ENCODE measurements at regions not wholly inside any gene's neighbourhood (a gene's known extent, or its start where the extent isn't known, plus 50 kb on each side); places are given as distances from the start of the nearest gene placed in this dataset.

DNA sequence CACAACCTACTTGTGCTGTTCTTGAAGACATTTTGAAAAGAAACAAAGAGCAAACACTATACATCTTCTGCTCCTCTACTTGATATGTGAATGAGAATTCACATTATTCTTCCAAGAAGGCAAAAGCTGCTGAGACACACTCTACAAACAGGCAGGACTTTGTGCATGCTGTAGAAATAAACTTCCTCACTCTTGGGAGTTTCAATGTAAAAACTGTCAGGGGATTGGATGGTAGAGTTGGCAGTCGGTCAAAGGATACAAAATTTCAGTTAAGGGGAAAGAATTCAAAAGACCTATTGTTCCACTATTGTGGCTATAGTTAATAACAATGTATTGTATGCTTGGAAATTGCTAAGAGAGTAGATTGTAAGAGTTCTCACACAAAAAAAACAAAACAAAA is 196.3 kb downstream of the MC4R start:
- Histone ChIP-seq H3K27me3 (replicated peaks; ENCODE audit: control insufficient read depth, insufficient read depth, low read length) (no peaks in the 10 kb centered on the region), H3K36me3 (ENCODE audit: control insufficient read depth, insufficient read depth, low read length) (no peaks in the 10 kb centered on the region), H3K4me3 (replicated peaks; ENCODE audit: low read depth, low read length) (no peak overlapping the region)
- TF ChIP-seq, protein P1, sequence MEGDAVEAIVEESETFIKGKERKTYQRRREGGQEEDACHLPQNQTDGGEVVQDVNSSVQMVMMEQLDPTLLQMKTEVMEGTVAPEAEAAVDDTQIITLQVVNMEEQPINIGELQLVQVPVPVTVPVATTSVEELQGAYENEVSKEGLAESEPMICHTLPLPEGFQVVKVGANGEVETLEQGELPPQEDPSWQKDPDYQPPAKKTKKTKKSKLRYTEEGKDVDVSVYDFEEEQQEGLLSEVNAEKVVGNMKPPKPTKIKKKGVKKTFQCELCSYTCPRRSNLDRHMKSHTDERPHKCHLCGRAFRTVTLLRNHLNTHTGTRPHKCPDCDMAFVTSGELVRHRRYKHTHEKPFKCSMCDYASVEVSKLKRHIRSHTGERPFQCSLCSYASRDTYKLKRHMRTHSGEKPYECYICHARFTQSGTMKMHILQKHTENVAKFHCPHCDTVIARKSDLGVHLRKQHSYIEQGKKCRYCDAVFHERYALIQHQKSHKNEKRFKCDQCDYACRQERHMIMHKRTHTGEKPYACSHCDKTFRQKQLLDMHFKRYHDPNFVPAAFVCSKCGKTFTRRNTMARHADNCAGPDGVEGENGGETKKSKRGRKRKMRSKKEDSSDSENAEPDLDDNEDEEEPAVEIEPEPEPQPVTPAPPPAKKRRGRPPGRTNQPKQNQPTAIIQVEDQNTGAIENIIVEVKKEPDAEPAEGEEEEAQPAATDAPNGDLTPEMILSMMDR (IDR thresholded peaks at IDR 0.05; ENCODE audit: insufficient read depth, low read length, poor library complexity, severe bottlenecking), result no peak
- DNase-seq (ENCODE audit: extremely low read depth, insufficient read length), result no peak

DNA sequence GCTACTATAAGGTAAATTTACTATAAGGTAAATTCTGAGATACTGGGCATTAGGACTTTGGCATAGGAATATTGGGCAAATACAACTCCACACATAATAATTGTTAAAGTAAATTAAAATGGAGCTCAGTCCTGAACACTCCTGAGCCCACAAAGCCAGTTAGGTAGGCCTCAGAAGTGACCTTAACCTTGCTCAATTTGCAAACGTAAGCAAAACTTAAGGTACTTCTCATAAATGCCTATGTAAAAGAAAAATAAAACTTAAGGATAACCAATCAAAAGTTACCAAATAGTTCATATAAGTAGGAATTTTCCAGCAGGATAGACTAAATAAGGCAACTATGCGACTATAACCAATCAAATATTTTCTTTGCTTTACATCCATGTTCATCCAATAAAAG is 197.7 kb downstream of the MC4R start:
- H3K27me3 ChIP-seq (replicated peaks; ENCODE audit: control insufficient read depth, insufficient read depth, low read length), result no peaks in the 10 kb centered on the region
- no peaks in the 10 kb centered on the region for H3K36me3 ChIP-seq (ENCODE audit: control insufficient read depth, insufficient read depth, low read length)
- TF ChIP-seq, protein P1 (IDR thresholded peaks at IDR 0.05; ENCODE audit: insufficient read depth, low read length, poor library complexity, severe bottlenecking), result no peak
- no peak overlapping the region for H3K4me3 ChIP-seq (replicated peaks; ENCODE audit: low read depth, low read length)
- DNase-seq (ENCODE audit: extremely low read depth, insufficient read length), result no peak

DNA sequence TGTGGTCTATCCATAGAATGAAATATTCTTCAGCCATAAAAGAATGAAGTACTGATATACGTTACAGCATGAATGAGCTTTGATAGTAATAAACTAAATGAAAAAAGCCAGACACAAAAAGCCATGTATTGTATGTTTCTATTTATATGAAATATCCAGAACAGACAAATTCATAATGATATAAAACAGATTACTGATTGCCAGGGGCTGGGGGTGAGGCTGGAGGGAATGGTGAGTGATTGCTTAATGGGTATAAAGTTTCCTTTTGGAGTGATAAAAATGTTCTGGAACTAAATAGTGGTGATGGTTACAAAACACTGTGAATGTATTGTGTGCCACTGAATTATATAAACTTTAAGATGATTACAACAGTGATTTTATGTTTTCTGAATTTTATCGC is 200.5 kb downstream of the MC4R start:
- no peak for DNase-seq (ENCODE audit: extremely low read depth, insufficient read length)
- TF ChIP-seq, protein P1 (IDR thresholded peaks at IDR 0.05; ENCODE audit: insufficient read depth, low read length, poor library complexity, severe bottlenecking), result no peak
- Histone ChIP-seq H3K27me3 (replicated peaks; ENCODE audit: control insufficient read depth, insufficient read depth, low read length) (no peaks in the 10 kb centered on the region), H3K36me3 (ENCODE audit: control insufficient read depth, insufficient read depth, low read length) (no peaks in the 10 kb centered on the region), H3K4me3 (replicated peaks; ENCODE audit: low read depth, low read length) (no peak overlapping the region)

DNA sequence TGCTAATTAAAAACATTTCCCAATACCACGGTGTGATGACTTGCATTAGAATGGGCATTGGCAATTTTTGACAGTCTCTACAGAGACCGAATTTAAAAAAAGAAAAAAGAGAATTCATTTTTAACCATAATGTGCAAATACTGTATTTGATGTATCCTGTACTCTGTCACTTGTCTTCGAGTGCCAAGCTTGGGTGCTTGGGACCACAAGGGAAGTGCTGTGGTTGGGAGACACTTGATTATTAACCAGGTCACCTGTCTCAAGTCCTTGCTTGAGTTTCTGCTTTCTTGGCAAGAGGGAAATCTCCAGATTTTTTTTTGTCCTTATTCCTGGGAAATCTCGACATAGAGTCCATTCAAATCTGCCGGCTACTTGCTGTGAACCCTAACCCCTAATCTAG is 209.0 kb downstream of the MC4R start:
- no peak for DNase-seq (ENCODE audit: extremely low read depth, insufficient read length)
- H3K4me3 ChIP-seq (replicated peaks; ENCODE audit: low read depth, low read length), result no peak overlapping the region
- no peaks in the 10 kb centered on the region for H3K27me3 ChIP-seq (replicated peaks; ENCODE audit: control insufficient read depth, insufficient read depth, low read length)
- no peaks in the 10 kb centered on the region for H3K36me3 ChIP-seq (ENCODE audit: control insufficient read depth, insufficient read depth, low read length)
- TF ChIP-seq, protein P1 (IDR thresholded peaks at IDR 0.05; ENCODE audit: insufficient read depth, low read length, poor library complexity, severe bottlenecking), result no peak

DNA sequence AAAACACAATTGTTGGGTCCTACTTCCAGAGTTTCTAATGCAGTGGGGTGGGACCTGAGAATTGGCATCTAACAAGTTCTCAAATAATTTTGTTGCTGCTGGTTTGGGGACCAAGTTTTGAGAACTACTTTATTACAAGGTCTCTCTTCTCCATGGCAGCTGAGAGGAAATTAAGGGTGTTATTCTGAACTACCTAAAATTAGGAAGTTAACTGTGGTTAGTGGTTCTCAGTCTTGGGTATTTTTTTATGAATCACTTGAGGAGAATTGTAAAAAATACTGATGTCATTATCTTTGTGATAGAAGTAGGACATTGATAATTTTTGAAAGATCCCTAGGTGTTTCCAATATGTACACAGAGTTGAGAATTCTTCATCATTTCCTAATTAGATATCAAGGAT is 210.2 kb downstream of the MC4R start:
- TF ChIP-seq, protein P1 (IDR thresholded peaks at IDR 0.05; ENCODE audit: insufficient read depth, low read length, poor library complexity, severe bottlenecking), result no peak
- no peak for DNase-seq (ENCODE audit: extremely low read depth, insufficient read length)
- Histone ChIP-seq H3K27me3 (replicated peaks; ENCODE audit: control insufficient read depth, insufficient read depth, low read length) (no peaks in the 10 kb centered on the region), H3K36me3 (ENCODE audit: control insufficient read depth, insufficient read depth, low read length) (no peaks in the 10 kb centered on the region), H3K4me3 (replicated peaks; ENCODE audit: low read depth, low read length) (no peak overlapping the region)

DNA sequence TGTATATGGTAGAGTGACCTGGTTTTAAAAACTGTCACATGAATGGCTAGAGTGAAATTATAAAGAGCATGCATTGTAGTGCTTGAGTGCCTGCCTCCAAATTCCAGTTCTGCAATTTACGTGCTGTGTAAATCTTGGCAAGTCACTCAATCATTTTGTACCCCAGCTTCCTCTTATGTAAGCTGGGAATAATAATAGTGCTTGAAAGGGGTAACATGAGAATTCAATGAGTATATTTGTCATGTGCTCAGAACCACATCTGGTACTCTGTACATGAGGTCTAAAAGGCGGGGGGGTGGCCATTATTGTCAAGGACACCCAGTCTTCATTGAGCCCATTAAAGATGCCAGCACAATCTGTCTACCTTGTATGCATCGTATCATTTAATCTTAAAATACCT is 214.8 kb downstream of the MC4R start:
- no peak for DNase-seq (ENCODE audit: extremely low read depth, insufficient read length)
- Histone ChIP-seq H3K27me3 (replicated peaks; ENCODE audit: control insufficient read depth, insufficient read depth, low read length) (no peaks in the 10 kb centered on the region), H3K4me3 (replicated peaks; ENCODE audit: low read depth, low read length) (no peak overlapping the region), H3K36me3 (ENCODE audit: control insufficient read depth, insufficient read depth, low read length) (no peaks in the 10 kb centered on the region)
- TF ChIP-seq, protein P1 (IDR thresholded peaks at IDR 0.05; ENCODE audit: insufficient read depth, low read length, poor library complexity, severe bottlenecking), result no peak

Measured in GM06990 (cell line).